ENCODE measurements at regions not wholly inside any gene's neighbourhood (a gene's known extent, or its start where the extent isn't known, plus 50 kb on each side); places are given as distances from the start of the nearest gene placed in this dataset.

DNA sequence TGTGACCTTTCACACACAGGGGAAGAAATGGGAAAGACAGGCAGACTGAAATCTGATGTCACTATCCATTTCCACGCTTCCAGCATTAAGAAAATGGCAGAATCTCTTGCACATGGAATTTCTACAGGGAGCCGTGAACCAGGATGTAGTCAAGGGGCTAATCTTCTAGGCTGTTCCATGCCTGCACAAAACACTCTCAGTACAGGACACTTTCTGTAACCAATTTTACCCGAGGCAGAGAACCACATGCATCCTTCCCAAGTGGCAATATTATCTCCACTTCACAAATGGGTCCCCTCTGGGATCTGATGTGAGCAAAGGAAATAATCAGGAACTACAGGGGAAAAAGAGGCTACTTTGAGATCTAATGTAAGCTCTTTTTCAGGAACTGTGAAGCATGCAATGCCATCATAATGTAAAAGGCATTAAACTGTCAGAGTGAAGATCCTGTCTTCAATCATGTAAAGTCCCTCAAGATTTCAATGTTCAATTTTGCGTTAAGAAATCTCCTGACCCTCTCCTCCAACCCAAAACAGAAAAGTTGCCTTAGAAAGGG is 236.9 kb downstream of the RBM43 start:
- TF ChIP-seq, protein P1, sequence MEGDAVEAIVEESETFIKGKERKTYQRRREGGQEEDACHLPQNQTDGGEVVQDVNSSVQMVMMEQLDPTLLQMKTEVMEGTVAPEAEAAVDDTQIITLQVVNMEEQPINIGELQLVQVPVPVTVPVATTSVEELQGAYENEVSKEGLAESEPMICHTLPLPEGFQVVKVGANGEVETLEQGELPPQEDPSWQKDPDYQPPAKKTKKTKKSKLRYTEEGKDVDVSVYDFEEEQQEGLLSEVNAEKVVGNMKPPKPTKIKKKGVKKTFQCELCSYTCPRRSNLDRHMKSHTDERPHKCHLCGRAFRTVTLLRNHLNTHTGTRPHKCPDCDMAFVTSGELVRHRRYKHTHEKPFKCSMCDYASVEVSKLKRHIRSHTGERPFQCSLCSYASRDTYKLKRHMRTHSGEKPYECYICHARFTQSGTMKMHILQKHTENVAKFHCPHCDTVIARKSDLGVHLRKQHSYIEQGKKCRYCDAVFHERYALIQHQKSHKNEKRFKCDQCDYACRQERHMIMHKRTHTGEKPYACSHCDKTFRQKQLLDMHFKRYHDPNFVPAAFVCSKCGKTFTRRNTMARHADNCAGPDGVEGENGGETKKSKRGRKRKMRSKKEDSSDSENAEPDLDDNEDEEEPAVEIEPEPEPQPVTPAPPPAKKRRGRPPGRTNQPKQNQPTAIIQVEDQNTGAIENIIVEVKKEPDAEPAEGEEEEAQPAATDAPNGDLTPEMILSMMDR (IDR thresholded peaks at IDR 0.05; ENCODE audit: poor library complexity) = no peak
- TF ChIP-seq EZH2 (IDR thresholded peaks at IDR 0.05; ENCODE audit: borderline replicate concordance) (no peak), EZH2phosphoT487 (IDR thresholded peaks at IDR 0.05; ENCODE audit: low read depth, severe bottlenecking, unreplicated experiment) (no peak)
